Right ventricle myocardium superior (tissue), 1 donor: ENCODE measurements at regions not wholly inside any gene's neighbourhood (a gene's known extent, or its start where the extent isn't known, plus 50 kb on each side); places are given as distances from the start of the nearest gene placed in this dataset.

Experiments
- ATAC-seq: fragments of 200-7000 bp; cut with Tn5 transposase; one replicate; pipeline ENCODE4 v1.9.1; 2020; ENCODE audit warnings: mild to moderate bottlenecking; ENCODE audit not compliant: poor library complexity
- DNase-seq: peaks from one replicate; pipeline ENCODE4 v3.0.0-alpha.2; 2020
- intact Hi-C: fragments of 100-400 bp; cut with DNase I; formaldehyde crosslinking; loops from one replicate; pipeline ENCODE4 v1.11.2; 2022
- donor health status: DM: no; HTN: yes; CAD: no; lungs with severe emphysema.

- no peak for DNase-seq
- no peak for ATAC-seq
- intact Hi-C loops = no loop called here
Observed at GRCh38 chr5:118778941-118779340, 209.4 kb downstream of the DTWD2 start.

- DNase-seq = no peak
- ATAC-seq = no peak
- intact Hi-C loops = no loop called here
Observed at GRCh38 chr5:118777189-118777736, 211.1 kb downstream of the DTWD2 start.

GRCh38 chr5:118776755-118777154 is 211.6 kb downstream of the DTWD2 start:
- intact Hi-C loops = no loop called here
- DNase-seq (no peak), ATAC-seq (no peak)

- ATAC-seq (no peak), DNase-seq (no peak)
- intact Hi-C loops = no loop called here
Observed at GRCh38 chr5:118775790-118776499, 212.4 kb downstream of the DTWD2 start.

- no peak for ATAC-seq
- DNase-seq = no peak
- intact Hi-C loops = no loop called here
Observed at GRCh38 chr5:118768607-118769175, 219.7 kb downstream of the DTWD2 start.

GRCh38 chr5:118762291-118762690 is 226.1 kb downstream of the DTWD2 start:
- DNase-seq (no peak), ATAC-seq (no peak)
- intact Hi-C loops = no loop called here

GRCh38 chr5:118761814-118762213 is 226.5 kb downstream of the DTWD2 start:
- no peak for DNase-seq
- ATAC-seq = no peak
- intact Hi-C loops = no loop called here

GRCh38 chr5:118752969-118753368 is 235.4 kb downstream of the DTWD2 start:
- no peak for ATAC-seq
- no peak for DNase-seq
- intact Hi-C loops = no loop called here

GRCh38 chr5:118736396-118736795 is 252.0 kb downstream of the DTWD2 start:
- intact Hi-C loops = no loop called here
- ATAC-seq = no peak
- no peak for DNase-seq

GRCh38 chr5:118733394-118733793 is 255.0 kb downstream of the DTWD2 start:
- no peak for ATAC-seq
- intact Hi-C loops = no loop called here
- no peak for DNase-seq

- intact Hi-C loops = no loop called here
- no peak for ATAC-seq
- no peak for DNase-seq
Observed at GRCh38 chr5:118728191-118728590, 260.2 kb downstream of the DTWD2 start.

GRCh38 chr5:118726891-118727290 is 261.5 kb downstream of the DTWD2 start:
- intact Hi-C loops = no loop called here
- ATAC-seq (no peak), DNase-seq (no peak)

- DNase-seq (no peak), ATAC-seq (no peak)
- intact Hi-C loops = no loop called here
Observed at GRCh38 chr5:118723021-118723338, 265.4 kb downstream of the DTWD2 start.

GRCh38 chr5:118722122-118723020 is 266.0 kb downstream of the DTWD2 start:
- intact Hi-C loops = no loop called here
- DNase-seq = no peak
- ATAC-seq = no peak

GRCh38 chr5:118711727-118712126 is 276.6 kb downstream of the DTWD2 start:
- ATAC-seq (no peak), DNase-seq (no peak)
- intact Hi-C loops = no loop called here

GRCh38 chr5:118705959-118706667 is 282.2 kb downstream of the DTWD2 start:
- ATAC-seq (no peak), DNase-seq (no peak)
- intact Hi-C loops = no loop called here

- intact Hi-C loops = no loop called here
- DNase-seq (no peak), ATAC-seq (no peak)
Observed at GRCh38 chr5:118703241-118703640, 285.1 kb downstream of the DTWD2 start.

- ATAC-seq = no peak
- intact Hi-C loops = no loop called here
- no peak for DNase-seq
Observed at GRCh38 chr5:118701791-118702190, 286.6 kb downstream of the DTWD2 start.

GRCh38 chr5:118700510-118700909 is 287.8 kb downstream of the DTWD2 start:
- ATAC-seq (no peak), DNase-seq (no peak)
- intact Hi-C loops = no loop called here
